AG10803 (cell line): ENCODE measurements at regions not wholly inside any gene's neighbourhood (a gene's known extent, or its start where the extent isn't known, plus 50 kb on each side); places are given as distances from the start of the nearest gene placed in this dataset.
A peak's percentile ranks its signal among the peaks of the same experiment; 100 is the strongest.

ENCODE experiments used
- DNase-seq: peaks from one replicate; pipeline ENCODE4 v3.0.0; 2010; ENCODE audit warnings: low read depth
- H3K4me3 ChIP-seq: 2 replicates; pipeline ENCODE4 v1.5.1; 2011; ENCODE audit warnings: mild to moderate bottlenecking, low read length, control low read depth
- CTCF ChIP-seq: conservative IDR thresholded peaks from 2 replicates; pipeline ENCODE4 v1.5.1; 2011; ENCODE audit warnings: mild to moderate bottlenecking, low read length, control low read depth, inconsistent platforms

DNA sequence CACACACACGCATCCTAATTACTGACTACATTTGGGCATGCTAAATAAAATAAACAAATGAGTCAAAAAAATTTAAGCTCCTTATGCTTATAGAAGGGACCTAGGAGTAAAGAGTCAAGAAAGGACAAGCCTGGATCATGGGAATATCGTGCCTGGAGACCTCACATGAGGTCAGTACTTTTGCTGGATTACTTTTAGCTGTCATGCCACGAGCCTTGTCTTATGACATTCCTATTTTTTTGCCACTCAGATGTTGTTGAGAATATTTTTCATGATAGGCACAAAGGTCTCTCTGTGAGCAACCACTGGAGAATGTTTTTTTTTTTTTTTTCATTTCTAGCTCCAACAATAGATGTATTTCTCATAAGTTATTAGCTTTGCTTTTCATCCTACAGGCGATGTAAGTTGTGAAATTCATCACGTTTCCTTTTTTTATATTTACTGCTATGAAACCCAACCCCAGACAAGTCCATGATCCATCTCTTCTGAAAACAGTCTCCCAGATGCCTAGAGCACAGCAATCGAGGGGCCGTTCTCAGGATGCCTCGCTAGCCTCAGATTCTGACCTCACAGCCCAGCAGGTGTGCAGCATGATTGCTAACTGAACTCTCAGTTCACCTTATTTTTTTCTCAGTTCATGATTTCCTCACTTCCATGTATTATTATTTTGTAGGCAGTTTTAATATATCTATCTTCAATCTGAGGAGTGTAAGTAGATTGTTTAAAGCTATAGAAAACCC, 464.5 kb downstream of the IRS1 start:
- no peak overlapping the region for H3K4me3 ChIP-seq
- DNase-seq: peak; percentile 42

GRCh38 chr2:226333388-226333787, 466.2 kb downstream of the IRS1 start:
- H3K4me3 ChIP-seq: no peak overlapping the region
- TF ChIP-seq CTCF: no peak
- DNase-seq: no peak

More for the DNA sequence above, 464.5 kb downstream of the IRS1 start:
- TF ChIP-seq CTCF: no peak

- peak; percentile 37 for DNase-seq
- H3K4me3 ChIP-seq: no peak overlapping the region
- TF ChIP-seq CTCF: no peak
Observed at GRCh38 chr2:226330206-226330605, 469.4 kb downstream of the IRS1 start.

GRCh38 chr2:226329180-226329579, 470.4 kb downstream of the IRS1 start:
- TF ChIP-seq CTCF: no peak
- H3K4me3 ChIP-seq: no peak overlapping the region
- no peak for DNase-seq

- no peak overlapping the region for H3K4me3 ChIP-seq
- no peak for TF ChIP-seq CTCF
- no peak for DNase-seq
Observed at GRCh38 chr2:226327830-226328229, 471.8 kb downstream of the IRS1 start.

DNA sequence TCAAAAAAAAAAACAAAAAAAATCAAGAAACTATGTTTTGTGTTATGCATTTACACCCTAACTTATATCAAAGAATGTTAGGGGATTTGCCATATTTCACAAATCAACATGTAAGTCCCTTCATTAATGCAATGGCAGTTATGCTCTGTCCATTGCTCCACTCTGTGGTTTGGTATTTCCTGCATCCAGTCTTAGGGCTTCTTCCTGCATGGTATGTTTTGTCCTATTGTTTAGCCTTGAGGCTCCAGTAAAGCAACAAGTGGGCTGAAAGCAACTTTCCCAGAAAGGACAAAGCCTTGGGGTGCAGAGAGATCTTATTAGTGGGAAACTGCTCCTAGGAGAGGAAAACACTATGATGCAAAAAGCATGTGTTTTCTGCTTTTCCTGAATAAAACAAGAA, 474.1 kb downstream of the IRS1 start:
- TF ChIP-seq CTCF: no peak
- no peak for DNase-seq
- no peak overlapping the region for H3K4me3 ChIP-seq
